Osteocyte (in vitro differentiated cells): ENCODE measurements at regions not wholly inside any gene's neighbourhood (a gene's known extent, or its start where the extent isn't known, plus 50 kb on each side); places are given as distances from the start of the nearest gene placed in this dataset.

Source experiments
- DNase-seq: peaks from one replicate; pipeline ENCODE4 v3.0.0; 2021; ENCODE audit warnings: mixed read lengths; ENCODE audit not compliant: unreplicated experiment; ENCODE audit errors: extremely low spot score
- H3K27ac Mint-ChIP-seq: one replicate; pipeline ENCODE4 v1.8.0; 2021; ENCODE audit warnings: mild to moderate bottlenecking, mixed read lengths; ENCODE audit not compliant: unreplicated experiment
- H3K27me3 Mint-ChIP-seq: one replicate; pipeline ENCODE4 v1.8.0; 2021; ENCODE audit warnings: mixed read lengths; ENCODE audit not compliant: unreplicated experiment
- H3K36me3 Mint-ChIP-seq: one replicate; pipeline ENCODE4 v1.8.0; 2021; ENCODE audit warnings: mixed read lengths; ENCODE audit not compliant: unreplicated experiment
- H3K4me1 Mint-ChIP-seq: one replicate; pipeline ENCODE4 v1.8.0; 2021; ENCODE audit warnings: mixed read lengths; ENCODE audit not compliant: unreplicated experiment
- H3K4me3 Mint-ChIP-seq: one replicate; pipeline ENCODE4 v1.8.0; 2021; ENCODE audit warnings: mild to moderate bottlenecking, moderate library complexity, mixed read lengths; ENCODE audit not compliant: unreplicated experiment
- H3K9me3 Mint-ChIP-seq: one replicate; pipeline ENCODE4 v1.8.0; 2021; ENCODE audit warnings: mixed read lengths; ENCODE audit not compliant: unreplicated experiment
- CTCF ChIP-seq: fragments of 200-600 bp; sonication (generic); IDR thresholded peaks from 2 replicates; pipeline ENCODE4 v1.5.0; 2021; ENCODE audit warnings: antibody characterized with exemption, mild to moderate bottlenecking, moderate library complexity

DNA sequence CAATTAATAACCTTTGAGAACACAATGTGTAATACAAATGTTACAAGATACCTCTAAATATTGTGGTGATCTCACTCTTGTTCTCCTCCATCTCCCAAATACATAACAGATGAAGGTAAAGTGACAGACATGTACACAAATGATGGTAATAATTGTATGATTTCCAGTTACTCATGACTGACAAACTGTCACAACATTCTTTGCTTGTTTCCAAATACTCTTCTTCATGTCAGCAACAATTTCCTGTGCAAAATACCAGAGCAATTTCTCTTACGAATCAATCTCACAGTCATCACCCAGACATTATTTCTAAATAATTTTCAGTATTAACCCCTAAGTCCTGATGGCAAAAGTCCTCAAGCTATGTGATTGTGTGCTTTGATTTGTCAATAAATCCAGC, 92.9 kb downstream of the RPS12 start:
- H3K4me3 Mint-ChIP-seq: no peak overlapping the region
- no peak overlapping the region for H3K27ac Mint-ChIP-seq
- H3K27me3 Mint-ChIP-seq: no peaks in the 10 kb centered on the region
- H3K9me3 Mint-ChIP-seq: no peaks in the 10 kb centered on the region
- no peaks in the 10 kb centered on the region for H3K36me3 Mint-ChIP-seq
- peaks cover 15% of the 10 kb centered on the region for H3K4me1 Mint-ChIP-seq
- no peak for DNase-seq
- TF ChIP-seq CTCF: no peak

- Mint-ChIP-seq H3K36me3 (no peaks in the 10 kb centered on the region), H3K27me3 (no peaks in the 10 kb centered on the region), H3K9me3 (no peaks in the 10 kb centered on the region), H3K27ac (no peak overlapping the region), H3K4me1 (peaks cover 20% of the 10 kb centered on the region), H3K4me3 (no peak overlapping the region)
- TF ChIP-seq CTCF: no peak
- no peak for DNase-seq
These were observed 93.5 kb downstream of the RPS12 start for GRCh38 chr6:132907914-132908313.

- DNase-seq: no peak
- H3K4me3 Mint-ChIP-seq: no peak overlapping the region
These were observed 95.4 kb downstream of the RPS12 start for GRCh38 chr6:132909742-132910141.

GRCh38 chr6:132910759-132911158, 96.4 kb downstream of the RPS12 start:
- Mint-ChIP-seq H3K4me3 (no peak overlapping the region), H3K36me3 (no peaks in the 10 kb centered on the region), H3K9me3 (no peaks in the 10 kb centered on the region), H3K27ac (no peak overlapping the region), H3K27me3 (no peaks in the 10 kb centered on the region), H3K4me1 (peaks cover 24% of the 10 kb centered on the region)
- DNase-seq: no peak
- no peak for TF ChIP-seq CTCF

More at GRCh38 chr6:132909742-132910141, 95.4 kb downstream of the RPS12 start:
- no peaks in the 10 kb centered on the region for H3K9me3 Mint-ChIP-seq
- H3K36me3 Mint-ChIP-seq: no peaks in the 10 kb centered on the region
- no peak overlapping the region for H3K27ac Mint-ChIP-seq
- peaks cover 24% of the 10 kb centered on the region for H3K4me1 Mint-ChIP-seq
- no peaks in the 10 kb centered on the region for H3K27me3 Mint-ChIP-seq
- TF ChIP-seq CTCF: no peak

GRCh38 chr6:132919045-132919860, 104.9 kb downstream of the RPS12 start:
- Mint-ChIP-seq H3K27me3 (no peaks in the 10 kb centered on the region), H3K4me3 (peak overlapping the region; percentile 26), H3K36me3 (no peaks in the 10 kb centered on the region), H3K27ac (peak overlapping the region; percentile 75), H3K4me1 (peaks cover 25% of the 10 kb centered on the region), H3K9me3 (no peaks in the 10 kb centered on the region)
- no peak for TF ChIP-seq CTCF
- DNase-seq: no peak
